Kidney epithelial cell (primary cell): ENCODE measurements at regions not wholly inside any gene's neighbourhood (a gene's known extent, or its start where the extent isn't known, plus 50 kb on each side); places are given as distances from the start of the nearest gene placed in this dataset.

Source experiments
- DNase-seq: peaks from one replicate; pipeline ENCODE4 v3.0.0-alpha.2; 2010; ENCODE audit warnings: low read depth
- H3K27me3 ChIP-seq: 2 replicates; pipeline ENCODE4 v1.6.0; 2011; ENCODE audit warnings: low read length; ENCODE audit not compliant: control insufficient read depth, insufficient read depth
- H3K36me3 ChIP-seq: 2 replicates; pipeline ENCODE4 v1.5.1; 2011; ENCODE audit warnings: low read length; ENCODE audit not compliant: control insufficient read depth, insufficient read depth
- H3K4me3 ChIP-seq: 2 replicates; pipeline ENCODE4 v1.5.1; 2011; ENCODE audit warnings: low read depth, mild to moderate bottlenecking, control low read depth, low read length
- TF ChIP-seq, protein P1 (sequence below): IDR thresholded peaks from 2 replicates; pipeline ENCODE4 v1.5.1; 2011; ENCODE audit warnings: mild to moderate bottlenecking, moderate library complexity, low read length, control low read depth, inconsistent platforms; ENCODE audit not compliant: insufficient read depth, poor library complexity, severe bottlenecking

- DNase-seq = no peak
- no peak overlapping the region for H3K4me3 ChIP-seq
- no peaks in the 10 kb centered on the region for H3K36me3 ChIP-seq
- no peaks in the 10 kb centered on the region for H3K27me3 ChIP-seq
- TF ChIP-seq, protein P1, sequence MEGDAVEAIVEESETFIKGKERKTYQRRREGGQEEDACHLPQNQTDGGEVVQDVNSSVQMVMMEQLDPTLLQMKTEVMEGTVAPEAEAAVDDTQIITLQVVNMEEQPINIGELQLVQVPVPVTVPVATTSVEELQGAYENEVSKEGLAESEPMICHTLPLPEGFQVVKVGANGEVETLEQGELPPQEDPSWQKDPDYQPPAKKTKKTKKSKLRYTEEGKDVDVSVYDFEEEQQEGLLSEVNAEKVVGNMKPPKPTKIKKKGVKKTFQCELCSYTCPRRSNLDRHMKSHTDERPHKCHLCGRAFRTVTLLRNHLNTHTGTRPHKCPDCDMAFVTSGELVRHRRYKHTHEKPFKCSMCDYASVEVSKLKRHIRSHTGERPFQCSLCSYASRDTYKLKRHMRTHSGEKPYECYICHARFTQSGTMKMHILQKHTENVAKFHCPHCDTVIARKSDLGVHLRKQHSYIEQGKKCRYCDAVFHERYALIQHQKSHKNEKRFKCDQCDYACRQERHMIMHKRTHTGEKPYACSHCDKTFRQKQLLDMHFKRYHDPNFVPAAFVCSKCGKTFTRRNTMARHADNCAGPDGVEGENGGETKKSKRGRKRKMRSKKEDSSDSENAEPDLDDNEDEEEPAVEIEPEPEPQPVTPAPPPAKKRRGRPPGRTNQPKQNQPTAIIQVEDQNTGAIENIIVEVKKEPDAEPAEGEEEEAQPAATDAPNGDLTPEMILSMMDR = no peak
These were observed 248.9 kb upstream of the MON1B start for GRCh38 chr16:76942089-76942488.

DNA sequence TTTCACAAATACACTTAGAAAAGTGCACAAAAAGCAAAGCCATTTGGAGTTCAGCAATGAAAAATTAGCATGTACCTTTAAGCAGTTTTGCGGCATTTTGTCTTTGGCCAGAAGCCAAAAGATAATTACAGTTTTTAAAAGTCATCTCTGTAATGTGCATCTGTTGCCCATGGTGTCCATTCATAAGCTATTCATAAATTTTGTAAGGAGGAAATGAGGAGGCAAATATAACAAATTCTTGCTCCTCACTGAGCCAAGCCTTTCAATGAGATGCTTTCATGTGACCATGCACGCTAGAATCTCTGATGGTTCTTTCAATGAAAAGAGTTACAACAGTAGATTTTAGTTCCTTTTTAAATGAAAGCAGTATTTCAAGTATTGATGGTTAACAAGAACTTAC is 247.1 kb upstream of the MON1B start:
- H3K36me3 ChIP-seq = no peaks in the 10 kb centered on the region
- no peak for DNase-seq
- H3K4me3 ChIP-seq = no peak overlapping the region
- H3K27me3 ChIP-seq = no peaks in the 10 kb centered on the region
- TF ChIP-seq, protein P1 = no peak

DNA sequence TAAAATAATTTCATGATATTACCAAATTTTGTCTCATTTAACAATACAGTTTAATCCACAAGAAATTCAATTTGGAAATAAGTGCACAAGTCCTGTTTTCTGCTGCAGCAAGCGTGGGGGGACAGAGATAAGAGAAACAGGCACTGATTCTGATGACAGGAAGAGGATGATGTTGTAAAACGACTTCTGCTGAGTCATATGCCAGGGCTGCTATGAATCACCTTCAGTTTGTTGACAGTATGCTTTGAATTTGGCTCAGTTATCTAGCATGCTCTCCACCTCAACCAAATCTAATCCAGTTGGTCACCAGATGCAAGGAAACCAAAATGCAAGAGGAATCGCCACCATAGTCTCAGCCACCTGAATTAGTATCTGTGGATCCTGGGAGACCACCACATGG is 244.1 kb upstream of the MON1B start:
- Histone ChIP-seq H3K4me3 (no peak overlapping the region), H3K27me3 (no peaks in the 10 kb centered on the region), H3K36me3 (no peaks in the 10 kb centered on the region)
- DNase-seq = peak; percentile 57
- TF ChIP-seq, protein P1 = no peak

- TF ChIP-seq, protein P1 = no peak
- H3K36me3 ChIP-seq = no peaks in the 10 kb centered on the region
- DNase-seq = no peak
- H3K4me3 ChIP-seq = no peak overlapping the region
- no peaks in the 10 kb centered on the region for H3K27me3 ChIP-seq
These were observed 243.2 kb upstream of the MON1B start for GRCh38 chr16:76947749-76948148.

- TF ChIP-seq, protein P1 = no peak
- H3K36me3 ChIP-seq = no peaks in the 10 kb centered on the region
- no peak for DNase-seq
- no peak overlapping the region for H3K4me3 ChIP-seq
- no peaks in the 10 kb centered on the region for H3K27me3 ChIP-seq
These were observed 235.4 kb upstream of the MON1B start for GRCh38 chr16:76955629-76956028.

DNA sequence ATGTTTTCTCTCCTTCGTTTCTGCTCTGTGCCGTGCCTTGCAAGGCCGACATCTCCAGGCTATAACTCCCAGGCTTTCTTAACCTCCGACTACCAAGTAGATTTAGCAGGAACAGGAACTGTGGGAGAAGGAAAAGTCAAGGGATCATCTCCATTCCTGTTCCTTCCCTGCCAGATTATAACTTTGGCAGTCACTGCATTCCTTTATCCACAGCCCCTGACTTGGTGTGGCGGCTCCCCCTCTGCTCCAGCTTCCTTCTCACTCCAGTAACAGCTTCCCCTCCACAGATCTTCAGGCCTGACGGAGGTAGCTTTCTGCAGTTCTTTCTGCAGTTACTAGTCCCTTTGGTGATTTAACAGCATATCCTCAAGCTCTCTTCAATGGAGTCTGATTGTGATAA is 234.6 kb upstream of the MON1B start:
- H3K4me3 ChIP-seq = no peak overlapping the region
- TF ChIP-seq, protein P1 = no peak
- H3K27me3 ChIP-seq = no peaks in the 10 kb centered on the region
- H3K36me3 ChIP-seq = no peaks in the 10 kb centered on the region
- no peak for DNase-seq
